VCaP (cell line): ENCODE measurements at regions not wholly inside any gene's neighbourhood (a gene's known extent, or its start where the extent isn't known, plus 50 kb on each side); places are given as distances from the start of the nearest gene placed in this dataset.
A peak's percentile ranks its signal among the peaks of the same experiment; 100 is the strongest.

Source experiments
- H3K27ac ChIP-seq: fragments of 450-650 bp; 2 replicates; pipeline ENCODE4 v1.5.1; 2017
- TF ChIP-seq, protein P1 (sequence below): fragments of 450-650 bp; conservative IDR thresholded peaks from 2 replicates; pipeline ENCODE4 v1.5.1; 2017; ENCODE audit warnings: mild to moderate bottlenecking, moderate library complexity

DNA sequence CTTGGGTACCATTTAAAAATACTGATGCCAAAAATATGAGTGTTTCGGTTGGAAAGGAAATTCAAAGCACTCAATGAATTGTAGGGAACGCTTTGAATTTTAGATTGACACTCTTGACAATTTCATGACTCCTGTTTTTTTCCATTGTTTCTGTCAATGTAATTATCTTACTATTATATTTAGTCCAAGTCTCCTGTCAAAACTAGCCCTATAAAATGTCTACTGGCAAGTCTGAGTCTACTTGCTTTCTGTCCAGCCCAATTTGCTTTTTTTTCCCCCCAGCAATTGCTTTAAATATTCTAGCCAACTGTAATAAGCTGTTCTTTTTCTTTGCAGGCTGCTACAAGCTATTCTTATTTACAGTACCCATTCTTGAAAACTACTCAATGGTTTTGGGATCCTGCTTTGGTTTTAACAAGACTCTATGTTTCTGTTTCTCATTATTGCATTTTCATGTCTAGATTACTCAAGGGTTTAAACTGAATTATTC, 1103.9 kb upstream of the GJE1 start:
- TF ChIP-seq, protein P1, sequence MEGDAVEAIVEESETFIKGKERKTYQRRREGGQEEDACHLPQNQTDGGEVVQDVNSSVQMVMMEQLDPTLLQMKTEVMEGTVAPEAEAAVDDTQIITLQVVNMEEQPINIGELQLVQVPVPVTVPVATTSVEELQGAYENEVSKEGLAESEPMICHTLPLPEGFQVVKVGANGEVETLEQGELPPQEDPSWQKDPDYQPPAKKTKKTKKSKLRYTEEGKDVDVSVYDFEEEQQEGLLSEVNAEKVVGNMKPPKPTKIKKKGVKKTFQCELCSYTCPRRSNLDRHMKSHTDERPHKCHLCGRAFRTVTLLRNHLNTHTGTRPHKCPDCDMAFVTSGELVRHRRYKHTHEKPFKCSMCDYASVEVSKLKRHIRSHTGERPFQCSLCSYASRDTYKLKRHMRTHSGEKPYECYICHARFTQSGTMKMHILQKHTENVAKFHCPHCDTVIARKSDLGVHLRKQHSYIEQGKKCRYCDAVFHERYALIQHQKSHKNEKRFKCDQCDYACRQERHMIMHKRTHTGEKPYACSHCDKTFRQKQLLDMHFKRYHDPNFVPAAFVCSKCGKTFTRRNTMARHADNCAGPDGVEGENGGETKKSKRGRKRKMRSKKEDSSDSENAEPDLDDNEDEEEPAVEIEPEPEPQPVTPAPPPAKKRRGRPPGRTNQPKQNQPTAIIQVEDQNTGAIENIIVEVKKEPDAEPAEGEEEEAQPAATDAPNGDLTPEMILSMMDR = no peak
- no peak overlapping the region for H3K27ac ChIP-seq

DNA sequence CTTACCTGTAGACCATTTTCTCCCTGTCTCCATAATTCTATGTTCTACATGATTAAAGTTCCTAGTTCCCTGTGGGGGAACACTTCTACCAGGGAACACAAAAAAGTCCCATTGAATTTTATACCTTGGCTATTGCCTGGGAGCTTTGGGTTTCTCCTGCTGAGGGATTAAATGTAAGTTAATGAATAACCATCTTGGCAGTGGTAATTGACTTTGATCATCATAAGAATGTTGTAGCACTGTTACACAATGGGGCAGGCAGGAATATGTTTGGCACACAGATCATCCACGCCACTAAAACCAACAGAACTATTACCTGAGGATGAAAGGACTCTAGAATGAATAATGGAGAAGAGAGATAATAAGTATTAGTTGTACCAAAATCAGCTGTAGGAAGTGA, 1106.2 kb upstream of the GJE1 start:
- TF ChIP-seq, protein P1 = no peak
- peak overlapping the region; percentile 14; the same call in 1 of the 2 replicates for H3K27ac ChIP-seq

DNA sequence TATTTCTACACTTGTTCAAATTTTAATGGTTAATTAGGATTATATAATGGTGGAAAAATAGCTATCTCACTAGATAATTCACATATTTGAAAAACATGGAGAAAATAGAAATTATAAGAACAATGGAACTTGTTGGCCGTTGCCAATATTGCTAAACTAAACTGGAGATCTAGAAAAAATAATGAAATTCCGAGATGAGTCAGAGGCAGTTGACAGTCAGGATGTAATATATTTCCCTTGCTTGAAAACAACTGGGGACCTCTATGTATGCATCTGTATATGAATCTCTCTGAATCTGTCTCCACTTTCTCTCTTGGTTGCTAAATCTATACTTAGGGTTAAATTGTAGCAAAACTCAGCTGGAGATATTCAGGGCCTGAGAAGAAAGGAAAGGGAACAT, 1108.2 kb upstream of the GJE1 start:
- TF ChIP-seq, protein P1 = no peak

DNA sequence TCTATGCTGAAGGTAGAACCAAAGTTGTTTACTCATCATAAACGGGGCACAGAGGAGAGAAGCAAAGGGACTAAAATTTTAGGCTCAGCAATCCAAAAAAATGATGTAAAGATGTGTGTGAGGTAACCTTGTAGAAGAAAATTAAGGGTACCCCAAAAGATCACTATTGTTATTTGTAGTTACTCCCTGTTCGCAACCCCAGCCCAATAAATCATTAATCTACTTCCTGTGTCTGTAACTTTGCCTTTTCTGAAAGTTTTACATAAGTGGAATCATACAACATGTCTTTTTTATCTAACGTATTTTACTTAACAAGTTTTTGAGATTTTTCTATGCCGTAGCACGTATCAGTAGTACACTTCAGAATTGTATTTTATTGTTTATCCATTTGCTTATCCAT, 1114.8 kb upstream of the GJE1 start:
- H3K27ac ChIP-seq = no peak overlapping the region
- TF ChIP-seq, protein P1 = no peak

More for the DNA sequence above, 1108.2 kb upstream of the GJE1 start:
- H3K27ac ChIP-seq = no peak overlapping the region

DNA sequence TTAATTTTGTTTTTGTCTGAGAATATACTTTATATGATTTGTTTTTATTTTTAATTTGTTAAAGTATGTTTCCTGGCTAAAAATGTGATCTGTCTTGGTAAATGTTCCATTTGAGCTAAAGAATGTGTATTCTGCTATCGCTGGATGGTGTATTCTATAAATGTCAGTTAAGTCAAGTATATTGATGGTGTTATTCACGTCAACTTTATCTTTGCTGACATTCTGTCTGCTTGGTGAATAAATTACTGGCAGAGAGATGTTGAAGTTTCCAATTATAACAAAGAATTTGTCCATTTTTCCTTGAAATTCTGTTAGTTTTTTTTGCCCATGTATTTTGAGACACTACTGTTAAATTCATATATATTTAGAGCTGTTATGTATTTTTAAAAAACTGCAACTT, 1131.8 kb upstream of the GJE1 start:
- H3K27ac ChIP-seq = no peak overlapping the region
- TF ChIP-seq, protein P1 = no peak

DNA sequence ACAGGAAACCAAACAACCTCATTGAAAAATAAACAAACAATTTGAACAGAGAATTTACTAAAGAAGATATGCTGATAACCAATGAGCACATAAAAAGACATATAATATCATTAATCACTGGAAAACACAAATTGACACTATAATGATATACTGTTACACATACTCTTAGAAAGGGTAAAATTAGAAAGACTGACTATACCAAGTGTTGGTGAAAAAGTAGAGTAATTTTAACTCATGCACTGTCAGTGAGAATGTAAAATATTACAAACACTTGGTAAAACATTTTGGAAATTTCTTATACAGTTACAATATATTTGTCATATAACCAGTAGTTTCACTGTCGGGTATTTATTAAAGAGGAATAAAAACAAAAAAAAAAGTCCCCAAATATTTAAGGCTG, 1139.2 kb upstream of the GJE1 start:
- TF ChIP-seq, protein P1 = no peak

DNA sequence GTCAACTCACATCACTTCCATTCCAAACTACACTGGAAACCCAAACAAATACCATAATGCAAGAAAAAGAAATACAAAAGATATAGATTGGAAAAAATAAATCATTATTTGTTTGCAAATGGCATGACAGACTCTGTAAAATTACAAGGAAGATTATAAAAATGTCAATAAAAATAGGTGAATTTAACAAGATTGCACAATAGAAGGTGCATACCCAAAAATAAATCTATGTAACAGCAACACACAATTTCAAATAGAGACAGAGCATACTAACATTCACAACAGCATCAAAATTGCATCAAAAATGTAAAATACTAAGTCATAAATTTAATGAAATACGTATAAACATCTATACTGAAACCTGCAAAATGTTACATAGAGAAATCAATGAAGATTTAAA, 1140.0 kb upstream of the GJE1 start:
- TF ChIP-seq, protein P1 = no peak

More for the DNA sequence above, 1139.2 kb upstream of the GJE1 start:
- no peak overlapping the region for H3K27ac ChIP-seq

More for the DNA sequence above, 1140.0 kb upstream of the GJE1 start:
- no peak overlapping the region for H3K27ac ChIP-seq
